ENCODE measurements at regions not wholly inside any gene's neighbourhood (a gene's known extent, or its start where the extent isn't known, plus 50 kb on each side); places are given as distances from the start of the nearest gene placed in this dataset.

DNA sequence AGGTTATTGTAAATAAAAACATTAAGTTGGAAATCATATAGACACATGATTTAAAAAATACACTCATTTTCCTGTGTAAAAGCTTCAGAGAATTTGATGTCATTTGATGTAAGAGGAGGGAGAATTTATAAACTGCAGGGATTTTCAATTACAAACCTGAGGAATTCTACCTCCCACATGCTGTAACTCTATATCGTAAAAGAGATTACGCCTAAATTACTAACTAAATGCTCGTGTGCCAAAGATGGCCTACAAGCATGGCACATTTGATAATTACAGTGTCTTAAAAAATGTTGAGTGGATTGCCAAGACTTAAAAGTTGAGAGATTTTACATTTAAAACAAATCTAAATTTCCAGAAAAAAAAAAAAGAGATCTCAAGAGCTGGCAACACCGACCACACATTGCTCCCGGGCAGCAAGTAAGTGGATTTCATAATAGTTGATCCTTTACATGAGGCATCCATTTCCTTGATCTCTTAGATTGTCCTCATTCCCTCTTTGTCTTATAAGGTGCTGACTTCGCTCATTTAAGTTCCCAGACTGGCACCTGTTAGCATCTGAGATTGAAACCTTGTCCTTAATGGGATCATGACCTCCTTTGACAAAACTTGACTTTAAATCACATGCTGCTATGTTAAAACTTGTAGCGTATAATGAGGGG, 840.3 kb upstream of the ZEB2 start:
- TF ChIP-seq, protein P1, sequence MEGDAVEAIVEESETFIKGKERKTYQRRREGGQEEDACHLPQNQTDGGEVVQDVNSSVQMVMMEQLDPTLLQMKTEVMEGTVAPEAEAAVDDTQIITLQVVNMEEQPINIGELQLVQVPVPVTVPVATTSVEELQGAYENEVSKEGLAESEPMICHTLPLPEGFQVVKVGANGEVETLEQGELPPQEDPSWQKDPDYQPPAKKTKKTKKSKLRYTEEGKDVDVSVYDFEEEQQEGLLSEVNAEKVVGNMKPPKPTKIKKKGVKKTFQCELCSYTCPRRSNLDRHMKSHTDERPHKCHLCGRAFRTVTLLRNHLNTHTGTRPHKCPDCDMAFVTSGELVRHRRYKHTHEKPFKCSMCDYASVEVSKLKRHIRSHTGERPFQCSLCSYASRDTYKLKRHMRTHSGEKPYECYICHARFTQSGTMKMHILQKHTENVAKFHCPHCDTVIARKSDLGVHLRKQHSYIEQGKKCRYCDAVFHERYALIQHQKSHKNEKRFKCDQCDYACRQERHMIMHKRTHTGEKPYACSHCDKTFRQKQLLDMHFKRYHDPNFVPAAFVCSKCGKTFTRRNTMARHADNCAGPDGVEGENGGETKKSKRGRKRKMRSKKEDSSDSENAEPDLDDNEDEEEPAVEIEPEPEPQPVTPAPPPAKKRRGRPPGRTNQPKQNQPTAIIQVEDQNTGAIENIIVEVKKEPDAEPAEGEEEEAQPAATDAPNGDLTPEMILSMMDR (conservative IDR thresholded peaks at IDR 0.05; ENCODE audit: low read length), result no peak
- no peak for DNase-seq (ENCODE audit: low read depth)

GRCh38 chr2:145359561-145359960, 839.6 kb upstream of the ZEB2 start:
- TF ChIP-seq, protein P1 (conservative IDR thresholded peaks at IDR 0.05; ENCODE audit: low read length), result no peak
- no peak overlapping the region for H3K4me3 ChIP-seq (ENCODE audit: low read length)
- no peak for DNase-seq (ENCODE audit: low read depth)

More for the DNA sequence above, 840.3 kb upstream of the ZEB2 start:
- H3K4me3 ChIP-seq (ENCODE audit: low read length), result no peak overlapping the region

GRCh38 chr2:145356056-145356455, 836.1 kb upstream of the ZEB2 start:
- TF ChIP-seq, protein P1 (conservative IDR thresholded peaks at IDR 0.05; ENCODE audit: low read length), result no peak
- no peak overlapping the region for H3K4me3 ChIP-seq (ENCODE audit: low read length)
- peak; percentile 48 for DNase-seq (ENCODE audit: low read depth)

- DNase-seq (ENCODE audit: low read depth), result no peak
- H3K4me3 ChIP-seq (ENCODE audit: low read length), result no peak overlapping the region
- TF ChIP-seq, protein P1 (conservative IDR thresholded peaks at IDR 0.05; ENCODE audit: low read length), result no peak
These were observed 832.6 kb upstream of the ZEB2 start for GRCh38 chr2:145352484-145352883.

DNA sequence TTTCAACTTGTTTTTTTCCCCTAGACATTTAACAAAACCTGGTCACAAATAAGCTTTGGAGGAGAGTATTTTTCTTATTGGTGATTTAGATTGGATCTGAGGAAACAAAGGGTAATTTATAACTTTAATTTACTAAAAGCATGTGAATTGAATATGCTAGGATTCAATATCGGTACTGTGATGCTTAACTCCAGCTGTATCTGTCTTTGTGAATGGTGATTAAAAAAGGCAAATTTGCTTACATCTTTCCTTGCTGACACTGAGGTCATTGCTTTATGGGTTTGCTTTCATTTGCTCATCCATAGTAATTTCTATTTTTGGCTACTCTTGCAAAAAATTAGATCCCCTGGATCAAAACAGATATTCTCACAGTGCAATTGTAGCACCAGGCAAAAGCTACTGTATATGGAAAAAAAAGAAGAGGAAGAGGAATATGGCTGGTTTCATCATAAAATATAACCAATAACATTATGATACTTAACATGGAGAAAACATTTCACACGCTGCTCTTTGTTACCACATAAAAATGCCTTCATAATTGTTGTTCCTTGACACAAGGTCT, 832.0 kb upstream of the ZEB2 start:
- TF ChIP-seq, protein P1 (conservative IDR thresholded peaks at IDR 0.05; ENCODE audit: low read length), result no peak
- DNase-seq (ENCODE audit: low read depth), result no peak
- no peak overlapping the region for H3K4me3 ChIP-seq (ENCODE audit: low read length)

- no peak overlapping the region for H3K4me3 ChIP-seq (ENCODE audit: low read length)
- DNase-seq (ENCODE audit: low read depth), result peak; percentile 70
- TF ChIP-seq, protein P1 (conservative IDR thresholded peaks at IDR 0.05; ENCODE audit: low read length), result no peak
These were observed 830.1 kb upstream of the ZEB2 start for GRCh38 chr2:145350011-145350410.

- H3K4me3 ChIP-seq (ENCODE audit: low read length), result no peak overlapping the region
- peak; percentile 37 for DNase-seq (ENCODE audit: low read depth)
- TF ChIP-seq, protein P1 (conservative IDR thresholded peaks at IDR 0.05; ENCODE audit: low read length), result no peak
These were observed 824.3 kb upstream of the ZEB2 start for GRCh38 chr2:145344076-145344724.
